22Rv1 (cell line): ENCODE measurements at regions not wholly inside any gene's neighbourhood (a gene's known extent, or its start where the extent isn't known, plus 50 kb on each side); places are given as distances from the start of the nearest gene placed in this dataset.

Experiments
- ZFX ChIP-seq: fragments of 450-650 bp; IDR thresholded peaks from 2 replicates; pipeline ENCODE4 v1.6.1; 2017; ENCODE audit warnings: antibody characterized with exemption, borderline replicate concordance
- TF ChIP-seq, protein P1 (sequence below): fragments of 450-650 bp; IDR thresholded peaks from 2 replicates; pipeline ENCODE4 v1.5.1; 2017; ENCODE audit warnings: mild to moderate bottlenecking

DNA sequence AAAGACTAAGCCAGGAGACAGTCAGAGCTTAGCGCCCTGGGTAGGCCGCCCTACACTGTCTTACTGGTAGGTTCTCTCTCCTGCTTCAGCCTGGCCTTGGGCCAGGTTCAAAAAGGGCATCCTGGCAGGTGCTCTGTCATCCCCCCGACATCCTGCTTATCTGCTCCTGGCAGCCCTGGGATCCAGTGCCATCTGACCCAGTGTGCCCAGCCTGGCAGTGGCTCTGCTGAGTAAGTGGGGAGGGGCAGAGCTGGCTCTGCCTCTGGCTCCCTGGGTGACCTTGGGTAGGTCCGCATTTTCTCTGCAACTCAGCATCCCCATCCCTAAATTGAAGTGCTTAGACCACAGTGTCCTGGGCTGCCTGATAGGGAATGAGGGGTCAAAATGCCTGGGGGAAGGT lies 549.9 kb downstream of the PTPRU start:
- TF ChIP-seq, protein P1, sequence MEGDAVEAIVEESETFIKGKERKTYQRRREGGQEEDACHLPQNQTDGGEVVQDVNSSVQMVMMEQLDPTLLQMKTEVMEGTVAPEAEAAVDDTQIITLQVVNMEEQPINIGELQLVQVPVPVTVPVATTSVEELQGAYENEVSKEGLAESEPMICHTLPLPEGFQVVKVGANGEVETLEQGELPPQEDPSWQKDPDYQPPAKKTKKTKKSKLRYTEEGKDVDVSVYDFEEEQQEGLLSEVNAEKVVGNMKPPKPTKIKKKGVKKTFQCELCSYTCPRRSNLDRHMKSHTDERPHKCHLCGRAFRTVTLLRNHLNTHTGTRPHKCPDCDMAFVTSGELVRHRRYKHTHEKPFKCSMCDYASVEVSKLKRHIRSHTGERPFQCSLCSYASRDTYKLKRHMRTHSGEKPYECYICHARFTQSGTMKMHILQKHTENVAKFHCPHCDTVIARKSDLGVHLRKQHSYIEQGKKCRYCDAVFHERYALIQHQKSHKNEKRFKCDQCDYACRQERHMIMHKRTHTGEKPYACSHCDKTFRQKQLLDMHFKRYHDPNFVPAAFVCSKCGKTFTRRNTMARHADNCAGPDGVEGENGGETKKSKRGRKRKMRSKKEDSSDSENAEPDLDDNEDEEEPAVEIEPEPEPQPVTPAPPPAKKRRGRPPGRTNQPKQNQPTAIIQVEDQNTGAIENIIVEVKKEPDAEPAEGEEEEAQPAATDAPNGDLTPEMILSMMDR = no peak
- TF ChIP-seq ZFX = no peak
